GM12874 (cell line): ENCODE measurements at regions not wholly inside any gene's neighbourhood (a gene's known extent, or its start where the extent isn't known, plus 50 kb on each side); places are given as distances from the start of the nearest gene placed in this dataset.

Source experiments
- CTCF ChIP-seq: IDR thresholded peaks from 2 replicates; pipeline ENCODE4 v1.5.1; 2011; ENCODE audit warnings: low read depth, mild to moderate bottlenecking, control low read depth, low read length, moderate library complexity; ENCODE audit not compliant: insufficient read depth

- no peak for TF ChIP-seq CTCF
Measured at GRCh38 chr3:180296971-180297370, 260.2 kb upstream of the PEX5L start.

DNA sequence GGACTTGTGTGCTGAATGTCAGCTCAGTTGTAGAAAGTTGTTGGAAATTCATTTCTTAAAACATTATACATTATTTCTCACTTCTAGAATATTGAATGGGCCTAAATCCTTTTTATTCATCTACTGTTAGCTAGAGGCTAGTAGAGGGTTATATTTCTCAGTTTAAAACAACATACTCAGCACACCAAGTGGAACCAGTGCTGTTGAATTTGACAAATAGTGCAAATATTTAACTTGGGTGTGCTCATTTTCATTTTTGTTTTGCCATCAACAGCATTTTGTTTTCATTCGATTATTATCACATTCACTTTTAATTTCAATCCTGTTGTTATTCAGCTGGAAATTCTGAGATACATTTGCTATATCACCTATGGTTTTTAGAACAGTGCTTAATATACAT, 269.4 kb upstream of the PEX5L start:
- TF ChIP-seq CTCF = no peak

- no peak for TF ChIP-seq CTCF
Measured at GRCh38 chr3:180306691-180307090, 270.0 kb upstream of the PEX5L start.

GRCh38 chr3:180311242-180311641, 274.5 kb upstream of the PEX5L start:
- TF ChIP-seq CTCF = no peak

DNA sequence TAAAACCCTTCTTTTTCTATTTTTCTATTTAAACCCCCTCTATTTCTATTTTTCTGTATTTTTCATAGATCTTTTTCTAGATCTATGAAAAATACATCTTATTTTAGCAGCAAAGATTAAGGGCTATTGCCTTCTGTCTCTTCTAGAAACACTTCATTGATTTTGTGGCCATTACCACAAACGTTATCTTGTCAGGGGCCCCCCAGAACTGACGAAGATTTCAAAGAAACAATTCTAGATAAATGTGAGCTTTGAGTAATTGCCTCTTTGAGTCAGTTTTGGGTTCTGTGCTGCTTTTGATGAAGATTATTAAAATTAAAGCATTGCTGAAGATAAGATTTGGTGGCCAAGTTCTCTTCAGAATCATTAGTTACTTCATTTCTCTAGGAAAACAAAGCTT, 279.6 kb upstream of the PEX5L start:
- no peak for TF ChIP-seq CTCF

- no peak for TF ChIP-seq CTCF
Measured at GRCh38 chr3:180319461-180319860, 282.5 kb upstream of the TTC14 start.

- TF ChIP-seq CTCF = no peak
Measured at GRCh38 chr3:180320631-180321030, 281.3 kb upstream of the TTC14 start.

- no peak for TF ChIP-seq CTCF
Measured at GRCh38 chr3:180321534-180321933, 280.4 kb upstream of the TTC14 start.
